GM21367 (cell line): ENCODE measurements at regions not wholly inside any gene's neighbourhood (a gene's known extent, or its start where the extent isn't known, plus 50 kb on each side); places are given as distances from the start of the nearest gene placed in this dataset.
"Not testable (repeated sequence)": the region's sequence is repeated elsewhere in the genome, so short reads cannot be mapped to it uniquely, and the experiment has no call there.

Experiments
- ATAC-seq: cut with Tn5 transposase; IDR thresholded peaks from one replicate; pipeline ENCODE4 v1.9.1; 2021; ENCODE audit not compliant: unreplicated experiment

DNA sequence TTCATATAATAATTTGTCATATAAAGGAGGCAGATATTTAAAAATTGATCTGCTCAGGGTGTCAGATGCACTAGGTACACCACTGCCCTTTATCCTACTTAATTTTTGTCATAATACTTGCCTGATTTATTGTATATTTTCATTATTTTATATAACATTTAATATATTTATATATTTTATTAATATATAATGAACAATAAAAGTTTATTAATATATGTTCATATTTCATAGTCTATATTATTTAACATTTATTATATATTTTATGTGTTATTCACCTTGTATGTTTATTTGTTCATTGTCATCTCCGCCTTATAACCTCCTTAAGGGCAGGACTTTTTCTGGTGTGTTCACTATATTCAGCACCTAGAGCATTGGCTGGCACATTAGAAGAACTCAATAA, 232.4 kb upstream of the AMIGO2 start:
- ATAC-seq, result no peak

DNA sequence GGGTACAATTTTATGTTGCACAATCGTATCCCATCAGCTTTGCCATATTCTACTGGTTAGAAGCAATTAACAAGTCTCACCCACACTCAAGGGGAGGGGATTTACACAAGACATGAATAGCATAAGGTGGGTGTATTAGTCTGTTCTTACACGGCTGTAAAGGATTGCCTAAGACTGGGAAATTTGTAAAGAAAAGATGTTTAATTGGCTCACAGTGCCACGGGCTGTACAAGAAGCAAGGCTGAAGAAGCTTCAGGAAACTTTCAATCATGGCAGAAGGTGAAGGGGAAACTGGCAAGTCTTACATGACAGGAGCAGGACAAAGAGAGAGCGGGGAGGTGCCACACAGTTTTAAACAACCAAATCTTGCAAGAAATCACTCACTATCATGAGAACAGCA, 231.8 kb upstream of the AMIGO2 start:
- no peak for ATAC-seq

DNA sequence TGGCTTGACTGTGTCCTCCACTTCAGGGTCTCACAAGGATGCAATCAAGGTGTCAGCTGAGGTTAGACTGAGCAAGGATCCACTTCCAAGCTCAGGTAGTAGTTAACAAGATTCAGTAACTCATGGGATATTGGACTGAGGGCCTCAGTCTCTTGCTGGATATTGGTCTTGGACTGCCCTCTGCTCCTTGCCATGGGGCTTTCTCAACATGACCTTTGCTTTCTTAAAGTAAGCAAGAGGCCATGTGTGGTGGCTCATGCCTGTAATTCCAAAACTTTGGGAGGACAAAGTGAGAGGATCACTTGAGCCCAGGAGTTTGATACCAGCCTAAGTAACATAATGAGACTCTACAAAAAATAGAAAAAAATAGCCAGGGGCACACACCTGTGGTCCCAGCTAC, 231.3 kb upstream of the AMIGO2 start:
- ATAC-seq, result no peak

DNA sequence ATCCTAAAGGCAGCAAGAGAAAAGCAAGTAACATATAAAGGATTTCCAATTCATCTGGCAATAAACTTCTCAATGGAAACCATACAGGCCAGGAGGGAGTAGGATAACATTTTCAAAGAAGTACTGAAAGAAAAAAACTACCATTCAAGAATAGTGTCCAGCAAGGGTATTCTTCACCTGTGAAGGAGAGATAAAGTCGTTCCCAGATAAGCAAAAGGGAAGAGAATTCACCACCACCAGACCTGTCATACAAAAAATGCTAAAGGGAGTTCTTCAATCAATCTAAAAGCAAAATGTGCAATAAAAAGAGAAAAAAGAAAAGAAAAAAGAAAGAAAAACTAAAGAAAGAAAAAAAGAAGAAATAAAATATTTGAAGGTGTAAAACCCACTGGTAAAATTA, 228.9 kb upstream of the AMIGO2 start:
- no peak for ATAC-seq

DNA sequence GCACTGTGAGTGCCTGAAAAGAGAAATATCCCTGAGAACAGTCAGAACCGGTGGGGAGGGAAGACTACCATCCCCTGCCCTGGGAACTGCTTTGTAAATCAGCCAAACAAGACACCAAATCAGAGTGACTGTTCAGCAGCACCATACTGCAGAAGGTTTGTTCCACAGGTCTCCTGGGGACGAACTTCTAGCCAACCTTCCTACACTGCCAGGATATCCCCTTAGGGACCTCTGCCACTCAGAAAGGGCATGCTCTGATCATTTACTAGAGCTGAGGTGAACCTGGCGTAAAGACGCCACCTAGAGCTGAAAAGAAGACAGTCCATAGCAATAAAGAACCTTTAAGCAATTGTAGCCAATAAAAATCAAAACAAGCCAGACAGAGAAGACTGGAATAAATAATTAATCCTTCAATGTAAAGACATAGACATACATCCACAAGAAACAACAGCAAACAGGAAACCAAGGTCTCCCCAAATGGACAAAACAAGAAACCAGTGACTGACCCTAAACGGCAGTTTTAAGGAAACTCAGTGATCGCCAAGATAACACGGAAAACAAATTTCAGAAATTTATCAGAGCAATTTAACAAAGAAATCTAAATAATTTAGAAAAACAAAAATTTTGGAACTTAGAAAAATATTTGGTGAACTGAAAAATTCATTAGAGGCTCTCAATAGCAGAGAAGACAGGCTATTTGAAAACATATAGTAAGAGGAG, 228.1 kb upstream of the AMIGO2 start:
- peak; percentile 79 for ATAC-seq

DNA sequence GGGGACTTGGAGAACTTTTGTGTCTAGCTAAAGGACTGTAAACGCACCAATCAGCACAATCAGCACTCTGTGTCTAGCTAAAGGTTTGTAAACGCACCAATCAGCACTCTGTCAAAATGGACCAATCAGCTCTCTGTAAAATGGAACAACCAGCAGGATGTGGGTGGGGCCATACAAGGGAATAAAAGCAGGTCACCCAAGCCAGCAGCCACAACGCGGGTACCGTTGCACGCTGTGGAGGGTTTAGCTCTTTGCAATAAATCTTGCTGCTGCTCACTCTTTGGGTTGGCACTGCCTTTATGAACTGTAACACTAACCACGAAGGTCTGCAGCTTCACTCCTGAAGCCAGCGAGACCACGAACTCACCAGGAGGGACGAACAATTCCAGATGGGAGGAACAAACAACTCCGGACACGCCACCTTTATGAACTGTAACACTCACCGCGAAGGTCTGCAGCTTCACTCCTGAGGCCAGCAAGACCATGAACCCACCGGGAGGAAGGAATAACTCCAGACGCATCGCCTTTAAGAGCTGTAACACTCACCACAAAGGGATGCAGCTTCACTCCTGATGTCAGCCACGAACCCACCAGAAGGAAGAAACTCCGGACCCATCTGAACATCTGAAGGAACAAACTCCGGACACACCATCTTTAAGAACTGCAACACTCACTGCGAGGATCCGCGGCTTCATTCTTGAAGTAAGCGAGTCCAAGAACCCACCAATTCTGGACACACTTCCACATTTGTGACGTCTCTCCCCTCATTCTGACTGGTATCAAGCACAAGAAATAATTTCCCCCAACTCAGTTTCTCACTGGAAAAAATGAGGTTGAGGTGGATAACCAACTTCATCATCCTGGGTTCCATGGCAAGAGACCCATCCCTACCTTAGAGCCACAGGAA, 227.3 kb upstream of the AMIGO2 start:
- not testable (repeated sequence) for ATAC-seq

DNA sequence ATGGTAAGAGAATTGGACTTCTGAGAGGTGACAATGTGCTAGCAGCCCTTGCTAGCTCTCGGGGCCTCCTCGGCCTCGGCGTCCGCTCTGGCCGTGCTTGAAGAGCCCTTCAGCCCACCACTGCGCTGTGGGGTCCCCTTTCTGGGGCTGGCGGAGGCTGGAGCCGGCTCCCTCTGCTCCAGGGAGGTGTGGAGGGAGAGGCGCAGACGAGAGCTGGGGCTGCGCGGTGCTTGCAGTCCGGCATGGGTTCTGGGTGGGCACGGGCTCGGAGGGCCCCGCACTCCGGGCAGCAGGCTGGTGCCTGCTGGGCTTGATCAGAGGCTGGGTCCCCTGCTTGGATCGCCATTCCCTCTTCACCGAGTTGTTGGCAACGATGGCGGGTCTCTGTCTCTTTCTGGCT, 226.4 kb upstream of the AMIGO2 start:
- no peak for ATAC-seq

DNA sequence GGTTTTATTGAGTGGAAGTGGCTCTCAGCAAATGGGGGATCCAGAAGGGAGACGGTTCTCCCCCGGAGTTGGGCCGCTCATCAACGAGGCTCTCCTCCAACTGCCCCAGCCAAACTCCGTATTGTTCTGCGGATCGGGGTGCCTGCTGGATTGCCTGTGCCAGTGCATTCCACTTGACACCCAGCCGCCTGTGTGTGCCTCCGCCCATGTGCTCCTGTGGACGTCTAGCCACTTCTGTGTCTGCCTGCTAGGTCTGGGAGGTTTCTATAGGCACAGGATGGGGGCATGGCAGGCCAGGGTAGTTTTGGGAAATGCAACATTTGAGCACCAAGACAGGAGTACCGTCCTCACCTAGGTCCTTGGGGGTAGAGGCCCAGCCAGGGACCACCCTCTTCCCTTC, 225.7 kb upstream of the AMIGO2 start:
- ATAC-seq, result no peak

DNA sequence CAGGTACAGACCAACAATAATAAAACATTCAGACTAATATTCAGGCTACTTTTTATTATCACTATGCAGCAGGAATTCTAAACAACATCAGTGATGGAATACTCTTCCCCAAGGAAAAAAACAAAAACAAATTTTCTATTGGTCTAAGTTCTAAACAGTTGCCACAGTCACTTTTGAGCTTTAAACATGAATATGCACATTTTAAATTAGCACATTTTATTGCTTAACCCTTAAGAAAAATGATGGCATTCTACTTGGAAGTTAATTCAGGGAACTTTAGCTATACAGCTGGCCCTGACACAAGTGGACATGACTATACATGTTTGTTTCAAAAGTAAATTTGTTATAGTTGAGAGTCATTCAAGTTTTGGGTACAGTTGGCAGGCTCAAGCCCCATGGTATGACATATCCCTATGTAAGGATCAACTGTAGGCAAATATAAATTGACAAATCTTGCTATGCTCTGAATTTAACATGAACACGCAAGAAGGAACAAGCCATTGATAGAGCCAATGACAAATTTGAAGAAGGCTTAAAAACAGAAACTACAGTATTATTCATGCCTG, 224.3 kb upstream of the AMIGO2 start:
- ATAC-seq, result no peak

DNA sequence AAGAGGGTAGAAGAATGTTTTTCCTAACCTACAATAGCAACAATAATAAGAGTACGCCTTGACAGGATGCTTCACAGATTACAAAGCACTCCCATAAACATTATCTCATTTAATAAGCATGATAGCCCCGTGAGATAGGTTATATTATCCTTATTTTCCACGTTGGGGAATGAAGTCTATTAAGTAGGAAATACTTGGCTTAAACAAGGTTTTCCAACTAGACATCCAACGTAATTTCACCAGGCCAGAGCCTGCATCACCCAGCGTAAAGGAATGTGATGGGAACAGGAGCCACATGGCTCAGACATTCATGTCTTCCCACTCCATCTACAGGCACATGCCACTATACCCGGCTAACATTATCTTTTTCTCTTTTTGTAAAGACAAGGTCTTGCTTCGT, 223.4 kb upstream of the AMIGO2 start:
- no peak for ATAC-seq

DNA sequence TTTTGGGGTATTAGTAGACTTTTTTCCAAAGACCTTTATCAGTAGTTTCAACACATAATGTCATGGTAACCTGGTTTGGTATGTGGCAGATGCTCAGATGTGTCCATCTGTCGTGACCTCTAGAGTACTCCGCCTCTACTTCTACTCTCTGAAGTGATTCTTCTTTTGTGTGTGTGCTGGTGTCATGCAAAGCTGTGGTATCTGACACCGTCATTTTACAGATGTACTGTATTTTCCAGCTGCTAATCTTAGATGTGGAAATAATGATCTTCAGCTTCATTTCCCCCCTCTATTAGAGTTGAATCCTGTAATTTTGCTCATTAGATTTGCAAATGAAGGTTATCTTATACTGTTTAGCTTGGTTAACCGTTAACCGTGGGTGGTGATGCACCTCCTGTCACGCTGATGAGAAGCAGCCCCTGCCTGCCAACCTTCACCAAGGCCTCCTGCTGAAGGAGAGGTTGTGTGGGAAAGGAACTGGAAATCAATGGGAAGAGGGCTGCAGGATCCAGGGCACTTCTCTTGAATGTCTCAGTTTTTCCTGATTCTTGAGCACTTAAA, 222.4 kb upstream of the AMIGO2 start:
- ATAC-seq, result no peak

DNA sequence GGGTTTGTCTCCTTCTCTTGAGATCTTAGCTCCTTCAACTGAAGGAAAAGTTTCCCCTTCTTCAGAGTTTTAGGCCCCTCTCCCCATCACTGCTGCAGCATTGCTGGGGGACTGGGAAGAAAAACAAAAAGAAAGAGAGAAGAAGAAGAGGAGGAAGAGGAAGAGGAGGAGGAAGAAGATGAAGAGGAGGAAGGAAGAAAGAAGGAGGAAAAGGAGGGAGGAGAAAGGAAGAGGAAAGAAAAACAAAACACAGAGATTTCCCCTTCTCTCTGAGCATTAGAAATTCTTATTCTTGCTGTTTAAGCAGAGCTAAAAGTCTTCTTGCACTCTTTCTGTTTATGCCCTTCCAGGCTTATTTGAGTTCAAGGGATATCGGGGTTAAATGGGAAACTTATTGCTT, 219.8 kb upstream of the AMIGO2 start:
- no peak for ATAC-seq

DNA sequence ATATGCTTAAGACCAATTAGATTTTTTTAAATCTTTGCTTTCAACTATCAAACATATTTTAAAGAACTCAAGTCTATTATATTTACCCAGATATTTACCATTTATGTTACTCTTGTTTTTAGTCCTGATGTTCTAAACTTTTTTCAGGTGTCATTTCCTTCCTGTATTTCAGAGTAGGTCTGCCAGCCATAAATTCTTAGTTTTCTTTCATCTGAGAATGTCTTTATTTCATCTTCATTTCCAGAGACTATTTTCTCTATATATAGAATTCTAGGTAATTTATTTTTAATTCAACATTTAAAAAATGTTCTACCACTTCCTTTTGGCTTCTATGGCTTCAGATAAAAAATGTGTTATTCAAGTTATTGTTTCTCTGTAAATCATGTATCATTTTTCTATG, 218.2 kb upstream of the AMIGO2 start:
- ATAC-seq, result no peak

DNA sequence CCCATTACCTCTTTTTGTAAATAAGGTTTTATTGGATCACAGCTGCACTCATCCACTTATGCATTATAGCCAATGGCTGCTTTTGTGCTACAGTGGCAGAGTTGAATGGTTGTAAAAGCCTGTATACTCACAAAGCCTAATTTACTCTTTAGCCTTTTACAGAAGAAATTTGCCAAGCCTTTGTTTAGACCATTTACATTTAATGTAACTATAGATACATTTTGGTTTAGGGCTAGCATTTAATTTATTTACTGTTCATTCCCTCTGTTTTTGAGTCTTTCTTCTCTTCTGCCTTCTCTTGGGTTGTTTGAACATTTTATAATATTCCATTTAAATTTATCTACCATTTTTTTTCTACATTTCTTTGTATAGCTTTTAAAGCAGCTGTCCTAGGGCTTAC, 217.1 kb upstream of the AMIGO2 start:
- no peak for ATAC-seq

DNA sequence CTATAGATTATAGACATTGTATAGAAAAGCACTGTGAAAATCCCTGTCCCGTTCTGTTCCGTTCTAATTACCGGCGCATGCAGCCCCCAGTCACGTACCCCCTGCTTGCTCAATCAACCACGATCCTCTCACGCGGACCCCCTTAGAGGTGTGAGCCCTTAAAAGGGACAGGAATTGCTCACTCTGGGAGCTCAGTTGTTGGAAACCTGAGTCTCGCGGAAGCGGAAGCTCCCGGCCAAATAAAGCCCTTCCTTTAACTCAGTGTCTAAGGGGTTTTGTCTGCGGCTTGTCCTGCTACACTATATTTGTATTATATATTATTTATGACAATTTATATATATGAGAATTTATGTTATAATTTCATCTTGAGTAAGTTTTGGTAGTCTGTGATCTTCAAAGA, 213.6 kb upstream of the AMIGO2 start:
- ATAC-seq, result no peak

DNA sequence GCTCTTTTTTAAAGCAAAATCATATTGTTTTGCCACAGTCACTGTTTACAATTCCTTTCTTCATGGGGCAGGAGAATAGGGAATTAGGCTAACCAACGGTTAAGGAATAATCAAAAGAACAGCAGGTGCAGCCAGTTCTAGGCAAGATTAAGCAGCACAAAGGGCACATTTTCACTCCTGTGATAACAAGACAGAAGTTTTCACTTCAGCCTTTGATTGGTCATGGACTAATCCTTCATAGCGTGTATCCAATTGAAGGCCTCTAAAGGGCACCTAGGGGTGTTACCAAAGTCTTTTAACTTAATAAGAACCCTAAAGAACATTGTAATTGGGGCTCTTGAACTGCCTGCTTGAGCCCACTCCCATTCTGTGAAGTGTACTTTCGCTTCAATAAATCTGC, 206.9 kb upstream of the AMIGO2 start:
- ATAC-seq, result no peak
